ENCODE measurements at regions not wholly inside any gene's neighbourhood (a gene's known extent, or its start where the extent isn't known, plus 50 kb on each side); places are given as distances from the start of the nearest gene placed in this dataset.

GRCh38 chr15:87294854-87295253, 961.7 kb downstream of the NTRK3 start:
- H3K4me3 ChIP-seq (ENCODE audit: low read depth, low read length), result no peak overlapping the region
- TF ChIP-seq CTCF (conservative IDR thresholded peaks at IDR 0.05; ENCODE audit: low read depth, low read length), result no peak
- DNase-seq (ENCODE audit: low read depth), result no peak

GRCh38 chr15:87293031-87293430, 963.5 kb downstream of the NTRK3 start:
- H3K4me3 ChIP-seq (ENCODE audit: low read depth, low read length), result no peak overlapping the region
- TF ChIP-seq CTCF (conservative IDR thresholded peaks at IDR 0.05; ENCODE audit: low read depth, low read length), result no peak
- no peak for DNase-seq (ENCODE audit: low read depth)

- peak; percentile 83 for DNase-seq (ENCODE audit: low read depth)
- TF ChIP-seq CTCF (conservative IDR thresholded peaks at IDR 0.05; ENCODE audit: low read depth, low read length), result no peak
- no peak overlapping the region for H3K4me3 ChIP-seq (ENCODE audit: low read depth, low read length)
These were observed 969.4 kb downstream of the NTRK3 start for GRCh38 chr15:87287156-87287555.

- no peak overlapping the region for H3K4me3 ChIP-seq (ENCODE audit: low read depth, low read length)
- TF ChIP-seq CTCF (conservative IDR thresholded peaks at IDR 0.05; ENCODE audit: low read depth, low read length), result no peak
- peak; percentile 33 for DNase-seq (ENCODE audit: low read depth)
These were observed 987.0 kb downstream of the NTRK3 start for GRCh38 chr15:87269566-87269965.

- no peak for TF ChIP-seq CTCF (conservative IDR thresholded peaks at IDR 0.05; ENCODE audit: low read depth, low read length)
- peak; percentile 13 for DNase-seq (ENCODE audit: low read depth)
- no peak overlapping the region for H3K4me3 ChIP-seq (ENCODE audit: low read depth, low read length)
These were observed 987.9 kb downstream of the NTRK3 start for GRCh38 chr15:87268675-87269074.

- no peak for TF ChIP-seq CTCF (conservative IDR thresholded peaks at IDR 0.05; ENCODE audit: low read depth, low read length)
- H3K4me3 ChIP-seq (ENCODE audit: low read depth, low read length), result no peak overlapping the region
- peak; percentile 85 for DNase-seq (ENCODE audit: low read depth)
These were observed 988.7 kb downstream of the NTRK3 start for GRCh38 chr15:87267798-87268197.

GRCh38 chr15:87263871-87264270, 992.7 kb downstream of the NTRK3 start:
- no peak for DNase-seq (ENCODE audit: low read depth)
- TF ChIP-seq CTCF (conservative IDR thresholded peaks at IDR 0.05; ENCODE audit: low read depth, low read length), result no peak
- H3K4me3 ChIP-seq (ENCODE audit: low read depth, low read length), result no peak overlapping the region

Data from choroid plexus epithelial cell (primary cell).